Endothelial cell of umbilical vein (primary cell): ENCODE measurements at regions not wholly inside any gene's neighbourhood (a gene's known extent, or its start where the extent isn't known, plus 50 kb on each side); places are given as distances from the start of the nearest gene placed in this dataset.

Experiments
- EZH2 ChIP-seq: IDR thresholded peaks from 2 replicates; pipeline ENCODE4 v1.6.1; 2012; ENCODE audit warnings: borderline replicate concordance, low read depth, mild to moderate bottlenecking, moderate library complexity, low read length, inconsistent platforms; ENCODE audit not compliant: severe bottlenecking
- POLR2A ChIP-seq: IDR thresholded peaks from 2 replicates; pipeline ENCODE4 v1.6.1; 2012; ENCODE audit warnings: low read depth, mild to moderate bottlenecking, control low read depth, low read length
- TF ChIP-seq, protein P1 (sequence below), 2 donors: IDR thresholded peaks; 1 replicate in 1 of 2; 2 replicates in 1 of 2; pipeline ENCODE4 v1.5.1; 2011; ENCODE audit warnings: low read length in 2 of 2, mild to moderate bottlenecking in 2 of 2, moderate library complexity in 2 of 2, control low read depth in 1 of 2, inconsistent platforms in 1 of 2, low read depth in 1 of 2; ENCODE audit not compliant: insufficient read depth in 1 of 2; ENCODE audit errors: extremely low read depth in 1 of 2

- no peak for TF ChIP-seq POLR2A
- TF ChIP-seq, protein P1, sequence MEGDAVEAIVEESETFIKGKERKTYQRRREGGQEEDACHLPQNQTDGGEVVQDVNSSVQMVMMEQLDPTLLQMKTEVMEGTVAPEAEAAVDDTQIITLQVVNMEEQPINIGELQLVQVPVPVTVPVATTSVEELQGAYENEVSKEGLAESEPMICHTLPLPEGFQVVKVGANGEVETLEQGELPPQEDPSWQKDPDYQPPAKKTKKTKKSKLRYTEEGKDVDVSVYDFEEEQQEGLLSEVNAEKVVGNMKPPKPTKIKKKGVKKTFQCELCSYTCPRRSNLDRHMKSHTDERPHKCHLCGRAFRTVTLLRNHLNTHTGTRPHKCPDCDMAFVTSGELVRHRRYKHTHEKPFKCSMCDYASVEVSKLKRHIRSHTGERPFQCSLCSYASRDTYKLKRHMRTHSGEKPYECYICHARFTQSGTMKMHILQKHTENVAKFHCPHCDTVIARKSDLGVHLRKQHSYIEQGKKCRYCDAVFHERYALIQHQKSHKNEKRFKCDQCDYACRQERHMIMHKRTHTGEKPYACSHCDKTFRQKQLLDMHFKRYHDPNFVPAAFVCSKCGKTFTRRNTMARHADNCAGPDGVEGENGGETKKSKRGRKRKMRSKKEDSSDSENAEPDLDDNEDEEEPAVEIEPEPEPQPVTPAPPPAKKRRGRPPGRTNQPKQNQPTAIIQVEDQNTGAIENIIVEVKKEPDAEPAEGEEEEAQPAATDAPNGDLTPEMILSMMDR (IDR thresholded peaks at IDR 0.05; ENCODE audit: extremely low read depth in 1 of 2, insufficient read depth in 1 of 2, low read depth in 1 of 2, low read length in 2 of 2) = no peak
- TF ChIP-seq EZH2 = no peak
Observed at GRCh38 chr2:172211512-172211911, 108.8 kb upstream of the DLX2 start.
